ENCODE measurements at regions not wholly inside any gene's neighbourhood (a gene's known extent, or its start where the extent isn't known, plus 50 kb on each side); places are given as distances from the start of the nearest gene placed in this dataset.

DNA sequence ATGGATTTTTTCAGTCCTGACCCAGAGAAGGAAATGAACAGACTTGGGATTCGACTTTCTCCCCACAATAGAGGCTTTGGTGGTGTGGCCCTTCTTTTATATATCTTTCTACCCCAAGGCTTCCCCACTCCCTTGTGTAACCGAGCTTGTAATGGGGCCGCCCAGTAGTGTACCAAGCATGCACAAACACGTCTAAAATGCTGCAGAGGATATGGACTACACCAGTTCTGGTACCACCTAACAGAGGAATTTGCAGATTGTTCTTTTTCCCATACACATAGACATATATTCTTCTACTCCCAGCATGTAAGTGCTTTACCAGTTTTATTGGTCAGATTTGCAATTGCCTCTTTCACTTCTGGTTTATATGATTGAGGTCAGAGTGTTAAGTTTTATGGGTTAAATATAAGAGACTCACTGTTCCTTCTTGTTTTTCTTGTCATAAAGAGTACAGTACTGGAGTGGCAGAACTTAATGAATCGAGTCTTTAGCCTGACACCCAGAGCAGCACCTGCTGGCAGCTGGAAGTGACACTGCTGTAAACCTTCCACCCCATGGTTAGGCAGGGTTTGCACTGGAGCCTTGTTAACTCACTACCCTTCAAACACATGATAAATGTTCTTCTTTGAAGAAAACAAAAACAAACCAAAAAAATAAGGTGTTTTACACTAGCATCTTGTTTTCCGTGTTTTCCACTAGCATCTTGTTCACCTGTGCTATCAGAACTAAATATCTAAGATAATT is 198.6 kb downstream of the PTPRC start:
- TF ChIP-seq ISL1 (CRISPR knock-in tag; IDR thresholded peaks at IDR 0.05) (no peak), RARB (CRISPR knock-in tag; IDR thresholded peaks at IDR 0.05) (no peak), GLIS3 (CRISPR knock-in tag; IDR thresholded peaks at IDR 0.05) (no peak), OSR1 (CRISPR knock-in tag; IDR thresholded peaks at IDR 0.05) (no peak), TOX (CRISPR knock-in tag; IDR thresholded peaks at IDR 0.05; ENCODE audit: borderline replicate concordance) (no peak), BACH2 (CRISPR knock-in tag; IDR thresholded peaks at IDR 0.05; ENCODE audit: borderline replicate concordance) (no peak)
- TF ChIP-seq, protein P1, sequence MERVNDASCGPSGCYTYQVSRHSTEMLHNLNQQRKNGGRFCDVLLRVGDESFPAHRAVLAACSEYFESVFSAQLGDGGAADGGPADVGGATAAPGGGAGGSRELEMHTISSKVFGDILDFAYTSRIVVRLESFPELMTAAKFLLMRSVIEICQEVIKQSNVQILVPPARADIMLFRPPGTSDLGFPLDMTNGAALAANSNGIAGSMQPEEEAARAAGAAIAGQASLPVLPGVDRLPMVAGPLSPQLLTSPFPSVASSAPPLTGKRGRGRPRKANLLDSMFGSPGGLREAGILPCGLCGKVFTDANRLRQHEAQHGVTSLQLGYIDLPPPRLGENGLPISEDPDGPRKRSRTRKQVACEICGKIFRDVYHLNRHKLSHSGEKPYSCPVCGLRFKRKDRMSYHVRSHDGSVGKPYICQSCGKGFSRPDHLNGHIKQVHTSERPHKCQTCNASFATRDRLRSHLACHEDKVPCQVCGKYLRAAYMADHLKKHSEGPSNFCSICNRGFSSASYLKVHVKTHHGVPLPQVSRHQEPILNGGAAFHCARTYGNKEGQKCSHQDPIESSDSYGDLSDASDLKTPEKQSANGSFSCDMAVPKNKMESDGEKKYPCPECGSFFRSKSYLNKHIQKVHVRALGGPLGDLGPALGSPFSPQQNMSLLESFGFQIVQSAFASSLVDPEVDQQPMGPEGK (CRISPR knock-in tag; IDR thresholded peaks at IDR 0.05; ENCODE audit: borderline replicate concordance), result no peak
